SU-DHL-6 (cell line): ENCODE measurements at regions not wholly inside any gene's neighbourhood (a gene's known extent, or its start where the extent isn't known, plus 50 kb on each side); places are given as distances from the start of the nearest gene placed in this dataset.

Source experiments
- H2AFZ ChIP-seq: fragments of 200-600 bp; sonication (generic); 2 replicates; pipeline ENCODE4 v1.6.1; 2014; ENCODE audit warnings: low read depth, mild to moderate bottlenecking, moderate library complexity, mixed read lengths, antibody characterized with exemption, low read length; ENCODE audit not compliant: severe bottlenecking
- H3F3A ChIP-seq: fragments of 200-600 bp; shearing (Covaris generic); 2 replicates; pipeline ENCODE4 v1.6.0; 2016; ENCODE audit warnings: antibody characterized with exemption, mild to moderate bottlenecking; ENCODE audit not compliant: insufficient read depth
- H3K27ac ChIP-seq: fragments of 200-600 bp; sonication (generic); 2 replicates; pipeline ENCODE4 v1.5.1; 2016; ENCODE audit warnings: low read depth, mild to moderate bottlenecking, low read length, moderate library complexity, mixed read lengths
- H3K27me3 ChIP-seq: fragments of 200-600 bp; sonication (generic), shearing (Covaris generic); 2 replicates; pipeline ENCODE4 v1.6.0; 2014; ENCODE audit warnings: mild to moderate bottlenecking, low read length
- H3K36me3 ChIP-seq: fragments of 200-600 bp; sonication (generic); 2 replicates; pipeline ENCODE4 v1.6.1; 2014; ENCODE audit warnings: mild to moderate bottlenecking, low read length, mixed read lengths
- H3K4me2 ChIP-seq: fragments of 300-600, 200-600 bp; shearing (Covaris generic), sonication (generic); 2 replicates; pipeline ENCODE4 v1.6.0; 2014; ENCODE audit warnings: low read length, low read depth, mild to moderate bottlenecking; ENCODE audit not compliant: poor library complexity, severe bottlenecking
- H3K4me3 ChIP-seq: fragments of 200-600 bp; sonication (generic); 2 replicates; pipeline ENCODE4 v1.5.1; 2014; ENCODE audit warnings: antibody characterized with exemption, low read length, mild to moderate bottlenecking, mixed read lengths; ENCODE audit not compliant: insufficient read depth, poor library complexity, severe bottlenecking
- H3K79me2 ChIP-seq: fragments of 200-600 bp; sonication (generic); 2 replicates; pipeline ENCODE4 v1.6.1; 2014; ENCODE audit warnings: mild to moderate bottlenecking, low read length, moderate library complexity; ENCODE audit not compliant: insufficient read depth
- H3K9ac ChIP-seq: fragments of 200-600 bp; sonication (generic); 2 replicates; pipeline ENCODE4 v1.7.0; 2014; ENCODE audit warnings: mild to moderate bottlenecking, low read length
- H3K9me2 ChIP-seq: fragments of 200-600 bp; sonication (generic); replicated peaks from 2 replicates; pipeline ENCODE4 v1.6.1; 2014; ENCODE audit warnings: low read length; ENCODE audit not compliant: insufficient read depth
- H3K9me3 ChIP-seq: fragments of 200-600 bp; sonication (generic); 2 replicates; pipeline ENCODE4 v1.6.1; 2014; ENCODE audit warnings: low read length, mixed read lengths; ENCODE audit not compliant: insufficient read depth
- H4K20me1 ChIP-seq: fragments of 200-600 bp; sonication (generic); 2 replicates; pipeline ENCODE4 v1.6.1; 2014; ENCODE audit warnings: low read depth, mild to moderate bottlenecking, antibody characterized with exemption, low read length, moderate library complexity, mixed read lengths
- EZH2phosphoT487 ChIP-seq: fragments of 200-600 bp; sonication (generic), shearing (Covaris generic); conservative IDR thresholded peaks from 2 replicates; pipeline ENCODE4 v1.6.1; 2018; ENCODE audit warnings: mild to moderate bottlenecking, antibody characterized with exemption, low read length, moderate library complexity, mixed read lengths
- TF ChIP-seq, protein P1 (sequence below): fragments of 200-600 bp; sonication (generic); IDR thresholded peaks from one replicate; pipeline ENCODE4 v1.5.1; 2017; ENCODE audit warnings: antibody characterized with exemption, mild to moderate bottlenecking, low read length, moderate library complexity; ENCODE audit not compliant: insufficient read depth, poor library complexity, severe bottlenecking

- H3K9ac ChIP-seq, result no peak overlapping the region
- no peak overlapping the region for H2AFZ ChIP-seq
- no peaks in the 10 kb centered on the region for H3K36me3 ChIP-seq
- H3K4me2 ChIP-seq, result no peak overlapping the region
- H3K9me3 ChIP-seq, result no peaks in the 10 kb centered on the region
- no peaks in the 10 kb centered on the region for H4K20me1 ChIP-seq
- no peaks in the 10 kb centered on the region for H3K9me2 ChIP-seq
- no peak overlapping the region for H3K4me3 ChIP-seq
- TF ChIP-seq, protein P1, sequence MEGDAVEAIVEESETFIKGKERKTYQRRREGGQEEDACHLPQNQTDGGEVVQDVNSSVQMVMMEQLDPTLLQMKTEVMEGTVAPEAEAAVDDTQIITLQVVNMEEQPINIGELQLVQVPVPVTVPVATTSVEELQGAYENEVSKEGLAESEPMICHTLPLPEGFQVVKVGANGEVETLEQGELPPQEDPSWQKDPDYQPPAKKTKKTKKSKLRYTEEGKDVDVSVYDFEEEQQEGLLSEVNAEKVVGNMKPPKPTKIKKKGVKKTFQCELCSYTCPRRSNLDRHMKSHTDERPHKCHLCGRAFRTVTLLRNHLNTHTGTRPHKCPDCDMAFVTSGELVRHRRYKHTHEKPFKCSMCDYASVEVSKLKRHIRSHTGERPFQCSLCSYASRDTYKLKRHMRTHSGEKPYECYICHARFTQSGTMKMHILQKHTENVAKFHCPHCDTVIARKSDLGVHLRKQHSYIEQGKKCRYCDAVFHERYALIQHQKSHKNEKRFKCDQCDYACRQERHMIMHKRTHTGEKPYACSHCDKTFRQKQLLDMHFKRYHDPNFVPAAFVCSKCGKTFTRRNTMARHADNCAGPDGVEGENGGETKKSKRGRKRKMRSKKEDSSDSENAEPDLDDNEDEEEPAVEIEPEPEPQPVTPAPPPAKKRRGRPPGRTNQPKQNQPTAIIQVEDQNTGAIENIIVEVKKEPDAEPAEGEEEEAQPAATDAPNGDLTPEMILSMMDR, result no peak
- TF ChIP-seq EZH2phosphoT487, result no peak
- no peak overlapping the region for H3K27ac ChIP-seq
- no peaks in the 10 kb centered on the region for H3K79me2 ChIP-seq
- H3K27me3 ChIP-seq, result no peaks in the 10 kb centered on the region
- no peaks in the 10 kb centered on the region for H3F3A ChIP-seq
Observed at GRCh38 chr1:87922885-87923284, 594.2 kb downstream of the LMO4 start.

DNA sequence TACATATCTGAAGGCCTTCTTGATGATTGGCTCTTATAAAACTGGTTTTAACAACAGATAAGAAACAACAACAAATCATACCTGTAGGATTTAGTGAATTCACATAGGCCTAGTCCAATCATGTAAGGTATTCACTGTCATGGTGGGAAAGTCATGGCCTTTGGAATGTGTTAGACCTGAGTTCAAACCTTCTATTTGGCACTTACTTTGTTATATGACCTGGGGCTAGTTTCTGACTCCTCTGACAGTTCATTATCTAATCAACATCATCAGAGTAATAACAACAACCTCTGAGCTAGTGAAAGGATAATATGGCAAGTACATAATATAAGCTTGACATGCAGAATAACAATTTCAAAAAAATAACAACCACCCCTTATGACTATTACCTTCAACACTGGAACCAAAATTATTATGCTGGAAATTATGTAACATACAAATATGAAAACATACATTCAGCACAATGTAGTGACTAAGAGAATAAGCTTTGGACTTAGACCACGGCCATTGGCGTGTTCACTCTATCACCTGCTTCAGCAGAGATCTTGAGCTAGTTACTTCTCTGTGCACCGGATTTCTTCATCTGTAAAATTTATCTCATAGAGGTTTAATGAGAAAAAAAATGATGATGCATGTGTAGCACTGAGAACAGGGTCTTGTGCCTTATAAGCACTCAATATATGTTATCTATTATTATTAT is 597.6 kb downstream of the LMO4 start:
- TF ChIP-seq EZH2phosphoT487, result no peak
- TF ChIP-seq, protein P1, result no peak
- Histone ChIP-seq H3K9me2 (no peaks in the 10 kb centered on the region), H2AFZ (no peak overlapping the region), H3K9ac (no peak overlapping the region), H3K4me2 (no peak overlapping the region), H3K27me3 (no peaks in the 10 kb centered on the region), H3F3A (no peaks in the 10 kb centered on the region), H4K20me1 (no peaks in the 10 kb centered on the region), H3K36me3 (0 out of 2 replicates have a peak, but pooled peaks cover 7% of the 10 kb centered on the region), H3K27ac (no peak overlapping the region), H3K9me3 (peaks cover 7% of the 10 kb centered on the region; the same call in 1 of the 2 replicates), H3K4me3 (no peak overlapping the region), H3K79me2 (no peaks in the 10 kb centered on the region)

DNA sequence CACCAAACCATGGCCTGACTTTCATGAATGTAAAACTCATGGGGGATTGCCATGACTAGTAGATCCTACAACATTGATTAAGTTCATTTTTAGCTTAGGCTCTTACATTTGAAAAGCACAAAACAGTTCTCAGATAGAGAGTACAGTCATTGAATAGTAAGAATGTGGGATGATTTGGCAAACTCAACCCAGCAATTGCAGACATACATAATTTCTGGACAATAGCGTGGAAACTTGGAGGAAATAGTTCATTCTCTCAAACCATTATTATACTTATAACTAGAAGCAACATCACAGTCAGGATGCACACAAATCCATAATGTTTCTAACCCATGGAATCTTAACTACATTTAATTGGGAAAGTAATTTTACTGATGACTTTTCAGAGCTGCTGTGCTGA is 598.2 kb downstream of the LMO4 start:
- no peaks in the 10 kb centered on the region for H3F3A ChIP-seq
- no peak overlapping the region for H3K4me2 ChIP-seq
- no peak overlapping the region for H2AFZ ChIP-seq
- H3K36me3 ChIP-seq, result 0 out of 2 replicates have a peak, but pooled peaks cover 7% of the 10 kb centered on the region
- H3K9me2 ChIP-seq, result no peaks in the 10 kb centered on the region
- no peak overlapping the region for H3K9ac ChIP-seq
- no peak overlapping the region for H3K4me3 ChIP-seq
- H3K79me2 ChIP-seq, result no peaks in the 10 kb centered on the region
- no peaks in the 10 kb centered on the region for H3K27me3 ChIP-seq
- H3K9me3 ChIP-seq, result peaks cover 7% of the 10 kb centered on the region; the same call in 1 of the 2 replicates
- no peak overlapping the region for H3K27ac ChIP-seq
- no peak for TF ChIP-seq EZH2phosphoT487
- TF ChIP-seq, protein P1, result no peak
- no peaks in the 10 kb centered on the region for H4K20me1 ChIP-seq
